GM12873 (cell line): ENCODE measurements at regions not wholly inside any gene's neighbourhood (a gene's known extent, or its start where the extent isn't known, plus 50 kb on each side); places are given as distances from the start of the nearest gene placed in this dataset.

Source experiments
- TF ChIP-seq, protein P1 (sequence below): IDR thresholded peaks from 2 replicates; pipeline ENCODE4 v1.5.1; 2012; ENCODE audit warnings: low read depth, mild to moderate bottlenecking, moderate library complexity, low read length, control low read depth; ENCODE audit not compliant: insufficient read depth; ENCODE audit errors: missing control alignments

DNA sequence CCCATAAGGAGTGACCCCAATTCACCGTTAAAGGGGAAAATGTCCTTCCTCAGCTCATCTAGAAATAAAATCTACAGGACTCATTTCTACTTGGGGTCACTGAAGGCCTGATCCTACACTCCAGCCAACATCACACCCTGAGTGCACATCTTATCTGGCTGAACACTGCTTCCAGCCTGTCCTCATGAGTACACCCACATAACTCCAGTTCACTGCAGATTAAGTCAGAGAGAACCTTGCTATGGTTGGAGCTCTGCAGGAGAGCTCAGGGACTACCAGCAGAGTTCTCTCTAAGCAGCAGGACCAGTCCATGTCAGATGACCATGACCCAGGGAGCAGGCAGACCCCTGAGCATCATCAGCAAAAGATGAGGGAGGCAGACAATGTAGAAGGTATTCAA is 126.9 kb upstream of the MAP3K1 start:
- TF ChIP-seq, protein P1, sequence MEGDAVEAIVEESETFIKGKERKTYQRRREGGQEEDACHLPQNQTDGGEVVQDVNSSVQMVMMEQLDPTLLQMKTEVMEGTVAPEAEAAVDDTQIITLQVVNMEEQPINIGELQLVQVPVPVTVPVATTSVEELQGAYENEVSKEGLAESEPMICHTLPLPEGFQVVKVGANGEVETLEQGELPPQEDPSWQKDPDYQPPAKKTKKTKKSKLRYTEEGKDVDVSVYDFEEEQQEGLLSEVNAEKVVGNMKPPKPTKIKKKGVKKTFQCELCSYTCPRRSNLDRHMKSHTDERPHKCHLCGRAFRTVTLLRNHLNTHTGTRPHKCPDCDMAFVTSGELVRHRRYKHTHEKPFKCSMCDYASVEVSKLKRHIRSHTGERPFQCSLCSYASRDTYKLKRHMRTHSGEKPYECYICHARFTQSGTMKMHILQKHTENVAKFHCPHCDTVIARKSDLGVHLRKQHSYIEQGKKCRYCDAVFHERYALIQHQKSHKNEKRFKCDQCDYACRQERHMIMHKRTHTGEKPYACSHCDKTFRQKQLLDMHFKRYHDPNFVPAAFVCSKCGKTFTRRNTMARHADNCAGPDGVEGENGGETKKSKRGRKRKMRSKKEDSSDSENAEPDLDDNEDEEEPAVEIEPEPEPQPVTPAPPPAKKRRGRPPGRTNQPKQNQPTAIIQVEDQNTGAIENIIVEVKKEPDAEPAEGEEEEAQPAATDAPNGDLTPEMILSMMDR, result no peak

DNA sequence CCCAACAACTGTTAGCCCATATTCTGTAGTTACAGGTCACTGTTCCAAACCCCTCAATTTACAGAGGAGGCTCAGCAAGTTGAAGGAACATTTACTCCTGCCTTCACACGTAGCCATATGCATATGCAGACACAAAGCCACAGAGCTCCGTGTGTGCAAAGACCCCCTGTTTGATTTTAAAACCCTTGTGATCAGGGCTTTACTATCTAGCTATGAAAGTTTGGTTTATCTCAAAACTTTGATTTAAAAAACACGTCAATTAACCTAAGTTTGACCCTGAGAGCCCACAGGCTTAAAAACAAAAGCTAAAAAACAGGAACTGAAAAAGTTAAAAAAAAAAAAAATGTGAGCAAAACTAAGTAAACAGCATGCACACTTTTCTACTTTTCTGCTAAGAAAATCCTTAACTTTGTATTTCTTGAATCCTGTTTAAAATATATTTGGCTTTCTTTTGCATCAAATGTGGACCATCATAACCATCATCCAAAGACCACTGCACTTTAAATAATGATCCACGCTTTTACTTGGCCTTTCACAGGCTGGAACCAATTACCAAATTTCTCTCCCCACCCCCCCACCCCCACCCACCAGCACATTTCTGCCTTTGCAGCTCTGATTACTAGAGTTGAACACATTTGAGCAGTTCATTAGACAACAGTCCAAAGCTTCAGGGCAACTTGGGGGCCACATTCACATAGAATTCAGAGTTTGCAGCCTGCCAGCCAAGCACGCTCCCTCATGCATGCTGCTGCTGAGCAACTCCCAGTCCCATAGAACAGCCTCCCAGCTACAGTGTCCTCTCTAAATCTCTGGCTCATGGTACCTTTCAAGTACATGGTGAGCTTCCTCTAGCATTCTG is 128.8 kb upstream of the MAP3K1 start:
- TF ChIP-seq, protein P1, result no peak

DNA sequence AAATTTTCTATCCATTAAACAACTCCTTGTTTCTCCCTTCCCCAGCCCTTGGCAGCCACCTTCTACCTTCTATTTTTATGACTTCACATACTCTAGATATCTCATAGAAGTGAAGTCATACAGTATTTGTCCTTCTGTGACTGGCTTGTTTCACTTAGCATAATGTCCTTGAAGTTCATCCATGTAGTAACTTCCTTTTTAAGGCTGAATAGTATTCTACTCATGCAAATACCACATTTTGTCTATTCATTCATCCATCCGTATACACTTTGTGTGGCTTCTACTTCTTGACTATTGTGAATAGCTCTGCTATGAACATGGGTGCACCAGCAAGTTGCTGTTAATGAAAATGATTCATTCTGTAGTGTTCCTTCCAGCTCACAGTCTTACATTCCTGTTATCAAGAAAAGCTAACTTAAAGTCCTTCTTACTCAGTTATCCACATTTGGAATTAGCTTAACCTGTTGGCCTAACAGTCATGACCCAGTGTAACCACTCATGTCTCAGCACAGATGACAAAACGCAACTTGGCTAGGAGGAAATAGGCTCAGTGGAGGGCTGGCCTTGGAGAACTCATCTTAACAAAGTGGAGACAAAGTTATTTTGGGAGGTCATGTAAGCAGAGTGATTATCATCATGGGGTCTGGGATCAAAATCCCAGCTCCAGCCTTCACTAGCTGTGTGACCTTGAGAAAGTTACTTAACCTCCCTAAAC is 129.7 kb upstream of the MAP3K1 start:
- TF ChIP-seq, protein P1, result no peak

DNA sequence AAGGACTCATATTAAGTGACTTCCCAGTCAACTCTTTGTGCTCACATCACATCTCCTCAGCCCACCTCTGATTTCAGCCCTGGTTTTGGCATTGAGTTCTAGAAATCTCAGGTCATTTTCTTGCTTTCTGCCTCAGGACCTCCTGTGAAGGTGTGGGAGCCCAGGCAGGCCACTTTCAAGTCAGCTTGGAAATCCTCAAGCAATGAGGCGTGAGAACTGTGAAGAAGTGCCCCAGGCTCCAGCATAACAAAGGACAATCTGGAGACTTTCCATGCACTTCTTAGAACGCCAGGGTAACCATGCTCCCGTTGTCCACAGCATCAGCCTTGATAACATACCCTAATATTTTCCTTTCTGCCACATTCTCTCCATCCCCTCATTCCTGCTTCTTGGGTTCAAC is 131.2 kb upstream of the MAP3K1 start:
- TF ChIP-seq, protein P1, result no peak

DNA sequence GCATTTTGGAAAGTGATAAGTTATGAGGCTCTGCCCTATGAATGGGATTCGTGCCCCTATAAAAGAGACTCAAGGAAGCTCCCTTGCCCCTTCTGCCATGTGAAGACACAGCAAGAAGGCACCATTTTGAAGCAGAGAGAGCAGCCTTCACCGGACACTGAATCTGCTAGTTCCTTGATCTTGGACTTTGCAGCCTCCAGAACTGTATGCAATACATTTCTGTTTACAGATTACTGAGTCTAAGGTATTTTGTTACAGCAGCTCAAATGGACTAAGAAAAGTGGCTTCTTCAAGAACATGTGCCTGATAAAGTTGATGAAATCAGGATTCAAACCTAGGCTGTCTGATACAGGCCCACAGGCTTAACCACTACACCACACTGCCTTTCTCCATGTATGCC is 131.6 kb upstream of the MAP3K1 start:
- TF ChIP-seq, protein P1, result no peak

DNA sequence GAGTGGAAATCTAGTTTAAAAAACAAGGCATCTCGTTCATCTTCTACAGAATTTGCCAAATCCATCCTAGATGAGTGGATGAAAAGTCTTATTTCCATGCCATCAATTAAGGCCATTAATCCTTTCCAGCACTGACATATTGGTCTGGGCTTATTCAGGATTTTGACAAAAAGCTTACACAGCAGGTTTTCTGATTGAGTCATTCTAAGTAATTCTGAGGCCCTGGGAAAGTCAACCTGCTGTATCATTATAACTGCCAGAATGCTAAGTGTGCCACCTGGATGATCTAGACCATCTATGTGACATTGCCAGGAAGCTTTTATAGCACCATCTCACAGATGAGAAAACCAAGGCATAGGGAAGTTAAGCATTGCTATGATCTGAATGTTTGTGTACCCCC is 132.1 kb upstream of the MAP3K1 start:
- TF ChIP-seq, protein P1, result no peak

DNA sequence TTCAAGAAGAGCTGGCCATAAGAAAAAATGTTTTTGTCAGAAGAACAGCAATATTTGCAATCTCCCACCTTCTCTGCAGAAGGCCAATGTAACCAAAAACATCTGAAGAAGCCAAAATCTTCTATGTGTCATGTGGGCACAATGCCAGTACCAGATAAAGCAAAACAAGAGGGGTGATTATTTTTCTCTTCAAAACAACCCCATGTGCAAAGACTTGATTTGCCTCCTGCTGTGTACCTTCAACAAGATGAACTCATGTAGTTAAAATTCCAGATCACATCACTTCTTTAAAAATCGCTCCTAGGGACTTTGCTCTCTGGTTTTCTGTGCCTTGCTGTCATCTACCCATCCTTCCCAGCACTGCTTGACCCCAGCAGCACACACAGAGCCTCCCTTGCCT is 134.0 kb upstream of the MAP3K1 start:
- TF ChIP-seq, protein P1, result no peak
